ENCODE measurements at regions not wholly inside any gene's neighbourhood (a gene's known extent, or its start where the extent isn't known, plus 50 kb on each side); places are given as distances from the start of the nearest gene placed in this dataset.

- Histone ChIP-seq H2AFZ (ENCODE audit: low read length) (no peak overlapping the region), H3K4me3 (ENCODE audit: low read depth, low read length, poor library complexity, severe bottlenecking) (no peak overlapping the region), H4K20me1 (ENCODE audit: insufficient read depth, low read length) (no peaks in the 10 kb centered on the region), H3K9me3 (ENCODE audit: low read length) (no peaks in the 10 kb centered on the region), H3F3A (ENCODE audit: insufficient read depth, low read length) (no peaks in the 10 kb centered on the region), H3K79me2 (ENCODE audit: insufficient read depth, low read length) (no peaks in the 10 kb centered on the region), H3K4me1 (ENCODE audit: insufficient read depth, low read length, severe bottlenecking) (no peaks in the 10 kb centered on the region), H3K9me2 (ENCODE audit: low read depth, low read length) (no peaks in the 10 kb centered on the region), H3K27ac (ENCODE audit: low read depth, low read length, poor library complexity, severe bottlenecking) (no peak overlapping the region), H3K4me2 (ENCODE audit: low read length) (no peak overlapping the region), H3K27me3 (ENCODE audit: insufficient read depth, low read length) (no peaks in the 10 kb centered on the region), H3K36me3 (ENCODE audit: insufficient read depth, low read length) (no peaks in the 10 kb centered on the region), H3K9ac (ENCODE audit: low read length) (no peak overlapping the region)
- no peak for TF ChIP-seq EZH2 (IDR thresholded peaks at IDR 0.05; ENCODE audit: borderline replicate concordance, low read length)
- TF ChIP-seq, protein P1, sequence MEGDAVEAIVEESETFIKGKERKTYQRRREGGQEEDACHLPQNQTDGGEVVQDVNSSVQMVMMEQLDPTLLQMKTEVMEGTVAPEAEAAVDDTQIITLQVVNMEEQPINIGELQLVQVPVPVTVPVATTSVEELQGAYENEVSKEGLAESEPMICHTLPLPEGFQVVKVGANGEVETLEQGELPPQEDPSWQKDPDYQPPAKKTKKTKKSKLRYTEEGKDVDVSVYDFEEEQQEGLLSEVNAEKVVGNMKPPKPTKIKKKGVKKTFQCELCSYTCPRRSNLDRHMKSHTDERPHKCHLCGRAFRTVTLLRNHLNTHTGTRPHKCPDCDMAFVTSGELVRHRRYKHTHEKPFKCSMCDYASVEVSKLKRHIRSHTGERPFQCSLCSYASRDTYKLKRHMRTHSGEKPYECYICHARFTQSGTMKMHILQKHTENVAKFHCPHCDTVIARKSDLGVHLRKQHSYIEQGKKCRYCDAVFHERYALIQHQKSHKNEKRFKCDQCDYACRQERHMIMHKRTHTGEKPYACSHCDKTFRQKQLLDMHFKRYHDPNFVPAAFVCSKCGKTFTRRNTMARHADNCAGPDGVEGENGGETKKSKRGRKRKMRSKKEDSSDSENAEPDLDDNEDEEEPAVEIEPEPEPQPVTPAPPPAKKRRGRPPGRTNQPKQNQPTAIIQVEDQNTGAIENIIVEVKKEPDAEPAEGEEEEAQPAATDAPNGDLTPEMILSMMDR (IDR thresholded peaks at IDR 0.05; ENCODE audit: low read length): no peak
Measured at GRCh38 chr16:26885674-26886073, 181.1 kb upstream of the C16orf82 start.

DNA sequence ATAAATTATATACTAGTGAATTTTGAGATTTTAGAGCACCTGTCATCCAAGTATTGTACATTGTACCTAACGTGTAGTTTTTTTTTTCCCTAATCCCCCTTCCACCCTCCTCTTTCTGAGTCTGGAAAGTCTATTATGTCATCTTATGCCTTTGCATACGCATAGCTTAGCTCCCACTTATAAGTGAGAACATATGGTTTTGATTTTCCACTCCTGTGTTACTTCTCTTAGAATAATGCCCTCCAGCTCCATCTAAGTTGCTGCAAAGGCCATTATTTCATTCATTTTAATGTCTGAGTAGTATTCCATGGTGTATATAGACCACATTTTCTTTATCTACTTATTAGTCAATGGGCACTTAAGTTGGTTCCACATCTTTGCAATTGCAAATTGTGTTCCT, 177.0 kb upstream of the C16orf82 start:
- no peak overlapping the region for H3K4me2 ChIP-seq (ENCODE audit: low read length)
- no peaks in the 10 kb centered on the region for H3K79me2 ChIP-seq (ENCODE audit: insufficient read depth, low read length)
- no peak overlapping the region for H3K9ac ChIP-seq (ENCODE audit: low read length)
- no peaks in the 10 kb centered on the region for H3K36me3 ChIP-seq (ENCODE audit: insufficient read depth, low read length)
- H3K27me3 ChIP-seq (ENCODE audit: insufficient read depth, low read length): no peaks in the 10 kb centered on the region; the same call in 1 of the 2 replicates
- no peak overlapping the region for H3K4me3 ChIP-seq (ENCODE audit: low read depth, low read length, poor library complexity, severe bottlenecking)
- H4K20me1 ChIP-seq (ENCODE audit: insufficient read depth, low read length): no peaks in the 10 kb centered on the region
- H2AFZ ChIP-seq (ENCODE audit: low read length): no peak overlapping the region
- H3K9me3 ChIP-seq (ENCODE audit: low read length): no peaks in the 10 kb centered on the region
- no peaks in the 10 kb centered on the region for H3K4me1 ChIP-seq (ENCODE audit: insufficient read depth, low read length, severe bottlenecking)
- TF ChIP-seq EZH2 (IDR thresholded peaks at IDR 0.05; ENCODE audit: borderline replicate concordance, low read length): no peak
- TF ChIP-seq, protein P1 (IDR thresholded peaks at IDR 0.05; ENCODE audit: low read length): no peak
- no peaks in the 10 kb centered on the region for H3K9me2 ChIP-seq (ENCODE audit: low read depth, low read length)
- H3F3A ChIP-seq (ENCODE audit: insufficient read depth, low read length): no peaks in the 10 kb centered on the region
- no peak overlapping the region for H3K27ac ChIP-seq (ENCODE audit: low read depth, low read length, poor library complexity, severe bottlenecking)

DNA sequence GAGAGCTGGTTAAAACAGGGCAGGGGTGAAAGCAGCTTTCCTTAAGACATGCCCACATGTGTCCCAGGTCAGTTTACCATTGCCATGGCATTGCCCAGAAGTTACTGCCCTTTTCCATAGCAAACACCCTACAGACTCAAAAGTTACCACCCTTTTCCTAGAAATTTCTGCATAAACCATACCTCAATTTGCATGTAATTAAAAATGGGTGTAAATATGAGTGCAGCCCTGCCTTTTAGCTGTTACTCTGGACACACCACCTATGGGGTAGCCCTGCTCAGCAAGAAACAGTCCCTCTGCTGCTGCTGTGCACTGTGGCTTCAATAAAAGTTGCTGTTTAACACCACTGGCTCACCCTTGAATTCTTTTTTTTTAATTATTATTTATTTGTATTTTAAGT, 168.5 kb upstream of the C16orf82 start:
- Histone ChIP-seq H3K27me3 (ENCODE audit: insufficient read depth, low read length) (no peaks in the 10 kb centered on the region; the same call in 1 of the 2 replicates), H2AFZ (ENCODE audit: low read length) (no peak overlapping the region), H3K4me2 (ENCODE audit: low read length) (no peak overlapping the region), H3K9ac (ENCODE audit: low read length) (no peak overlapping the region), H3K79me2 (ENCODE audit: insufficient read depth, low read length) (no peaks in the 10 kb centered on the region), H3K9me3 (ENCODE audit: low read length) (no peaks in the 10 kb centered on the region), H3K36me3 (ENCODE audit: insufficient read depth, low read length) (no peaks in the 10 kb centered on the region), H3K4me1 (ENCODE audit: insufficient read depth, low read length, severe bottlenecking) (no peaks in the 10 kb centered on the region), H3F3A (ENCODE audit: insufficient read depth, low read length) (no peaks in the 10 kb centered on the region), H3K27ac (ENCODE audit: low read depth, low read length, poor library complexity, severe bottlenecking) (no peak overlapping the region), H3K9me2 (ENCODE audit: low read depth, low read length) (no peaks in the 10 kb centered on the region), H4K20me1 (ENCODE audit: insufficient read depth, low read length) (no peaks in the 10 kb centered on the region), H3K4me3 (ENCODE audit: low read depth, low read length, poor library complexity, severe bottlenecking) (no peak overlapping the region)
- no peak for TF ChIP-seq EZH2 (IDR thresholded peaks at IDR 0.05; ENCODE audit: borderline replicate concordance, low read length)
- TF ChIP-seq, protein P1 (IDR thresholded peaks at IDR 0.05; ENCODE audit: low read length): no peak
